Left renal cortex interstitium (tissue), 4 donors: ENCODE measurements at regions not wholly inside any gene's neighbourhood (a gene's known extent, or its start where the extent isn't known, plus 50 kb on each side); places are given as distances from the start of the nearest gene placed in this dataset.
"Not testable (repeated sequence)": the region's sequence is repeated elsewhere in the genome, so short reads cannot be mapped to it uniquely, and the experiment has no call there.

Experiments used
- DNase-seq, 4 donors: peaks; one replicate each; pipeline ENCODE4 v3.0.0-alpha.2; 2013; ENCODE audit warnings: low read depth in 4 of 4, low spot score in 2 of 4, missing footprints in 1 of 4

DNA sequence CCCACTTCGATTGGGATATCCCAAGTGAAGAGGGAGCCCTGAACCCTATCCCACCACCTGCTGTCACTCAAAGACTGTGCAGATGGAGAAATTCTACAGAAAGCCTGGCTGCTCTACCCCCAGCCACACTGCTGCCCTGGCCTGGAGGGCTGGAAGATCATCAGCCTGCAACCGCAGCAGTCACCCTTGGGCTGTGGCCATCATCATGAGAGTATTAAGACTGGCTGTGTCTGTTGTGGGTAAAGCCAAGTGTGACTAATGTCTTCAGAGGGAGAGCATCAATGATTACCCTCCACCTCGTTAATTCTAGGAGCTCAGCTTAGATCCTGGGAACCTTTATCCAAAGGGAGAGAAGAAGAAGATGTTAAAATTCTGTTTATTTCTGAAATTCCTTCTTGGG, 221.5 kb downstream of the TFCP2L1 start:
- DNase-seq: no peak

DNA sequence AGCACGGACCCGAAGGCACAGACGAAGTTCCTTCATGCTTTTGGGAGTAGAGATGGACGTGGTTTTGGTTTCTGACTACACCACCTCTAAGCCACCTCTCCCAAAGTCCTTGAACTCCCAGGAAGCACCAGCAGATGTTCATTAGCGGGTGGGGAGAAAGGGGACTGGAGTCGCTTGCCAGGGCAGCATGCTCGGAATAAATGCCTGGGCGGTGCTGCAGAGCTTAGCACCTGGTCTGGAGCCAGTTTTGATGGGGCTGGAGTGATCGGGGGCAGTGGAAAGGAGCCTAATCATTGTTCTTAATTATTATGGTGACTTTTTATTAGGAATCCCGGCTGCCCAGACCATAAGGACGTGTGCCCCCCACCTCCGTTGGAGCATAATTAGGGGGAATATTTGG, 220.8 kb downstream of the TFCP2L1 start:
- DNase-seq: no peak

DNA sequence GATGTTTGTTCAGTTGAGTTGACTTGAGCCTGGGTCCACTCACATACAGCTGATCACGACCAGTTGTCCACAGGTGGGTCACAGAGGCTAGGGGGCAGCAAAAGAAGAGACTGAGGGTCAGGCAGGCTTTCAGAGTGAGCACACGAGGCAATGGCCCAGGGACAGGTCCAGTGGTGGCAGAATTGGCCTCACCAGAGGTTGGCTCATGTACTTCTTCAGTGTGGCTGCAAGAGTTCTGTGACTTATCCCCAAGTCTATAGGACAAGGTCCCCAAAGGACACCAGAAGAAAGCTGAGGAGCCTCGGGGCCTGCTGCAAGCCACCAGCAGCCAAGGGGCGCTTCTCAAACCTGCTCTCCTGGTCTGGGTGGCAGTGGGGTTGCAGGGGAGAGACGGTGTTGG, 219.8 kb downstream of the TFCP2L1 start:
- DNase-seq: no peak

DNA sequence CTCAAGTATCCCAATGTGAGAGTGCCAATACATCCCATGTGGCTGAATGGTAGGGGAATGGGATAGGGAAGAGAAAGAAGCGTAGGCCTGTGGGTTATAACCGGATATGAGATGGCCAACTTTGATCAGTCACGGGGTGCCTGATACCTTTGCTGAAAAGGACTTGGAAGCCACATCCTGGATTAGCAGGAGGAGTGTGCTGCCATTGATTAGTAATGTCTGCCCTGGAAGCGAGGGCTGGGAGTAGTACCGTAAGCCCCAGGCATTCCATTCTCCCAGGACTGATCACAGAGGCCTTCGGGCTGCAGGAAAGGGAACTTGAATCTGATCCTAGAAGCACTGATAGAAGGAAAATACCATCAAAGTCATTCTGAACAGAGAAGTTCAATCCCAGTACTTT, 218.5 kb downstream of the TFCP2L1 start:
- no peak for DNase-seq

- no peak for DNase-seq
Observed at GRCh38 chr2:121068851-121069250, 216.2 kb downstream of the TFCP2L1 start.

- DNase-seq: no peak
Observed at GRCh38 chr2:121069434-121069969, 215.5 kb downstream of the TFCP2L1 start.

DNA sequence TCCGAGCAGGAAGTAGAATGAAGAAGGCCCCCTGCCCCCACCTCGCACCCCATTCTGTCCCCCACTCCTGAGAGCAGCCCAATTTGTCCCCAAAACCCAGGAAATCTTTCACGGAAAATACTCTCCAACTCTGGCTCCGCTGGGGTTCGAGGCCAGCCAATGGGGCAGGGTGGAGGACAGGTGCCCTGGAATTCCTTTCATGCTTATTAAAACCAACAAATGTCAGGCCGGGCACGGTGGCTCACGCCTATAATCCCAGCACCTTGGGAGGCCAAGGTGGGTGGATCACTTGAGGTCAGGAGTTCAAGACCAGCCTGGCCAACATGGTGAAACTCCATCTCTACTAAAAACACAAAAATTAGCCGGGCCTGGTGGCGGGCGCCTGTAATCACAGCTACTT, 214.9 kb downstream of the TFCP2L1 start:
- not testable (repeated sequence) for DNase-seq

- peak in 1 of 4 donors; percentile 65 for DNase-seq
Observed at GRCh38 chr2:121071034-121071504, 213.9 kb downstream of the TFCP2L1 start.

DNA sequence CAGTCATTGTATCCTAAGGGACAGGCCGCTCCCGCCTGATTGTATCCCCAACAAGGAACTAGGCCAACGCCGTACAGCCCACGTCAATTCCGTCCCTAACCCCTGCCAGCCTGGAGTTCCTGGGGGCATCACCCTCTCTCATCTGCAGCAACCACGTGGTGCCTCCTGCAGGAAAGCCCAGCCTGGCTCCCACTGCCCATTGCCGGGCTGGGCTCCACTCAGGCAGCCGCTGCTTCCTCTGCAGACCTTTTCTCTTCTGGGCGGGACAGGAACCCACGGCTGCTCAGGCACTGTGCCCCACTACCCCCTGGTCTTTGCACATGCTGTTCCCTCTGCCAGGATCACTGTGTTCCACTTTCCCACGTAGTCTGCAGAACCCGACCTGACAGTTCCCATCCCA, 212.2 kb downstream of the TFCP2L1 start:
- no peak for DNase-seq

DNA sequence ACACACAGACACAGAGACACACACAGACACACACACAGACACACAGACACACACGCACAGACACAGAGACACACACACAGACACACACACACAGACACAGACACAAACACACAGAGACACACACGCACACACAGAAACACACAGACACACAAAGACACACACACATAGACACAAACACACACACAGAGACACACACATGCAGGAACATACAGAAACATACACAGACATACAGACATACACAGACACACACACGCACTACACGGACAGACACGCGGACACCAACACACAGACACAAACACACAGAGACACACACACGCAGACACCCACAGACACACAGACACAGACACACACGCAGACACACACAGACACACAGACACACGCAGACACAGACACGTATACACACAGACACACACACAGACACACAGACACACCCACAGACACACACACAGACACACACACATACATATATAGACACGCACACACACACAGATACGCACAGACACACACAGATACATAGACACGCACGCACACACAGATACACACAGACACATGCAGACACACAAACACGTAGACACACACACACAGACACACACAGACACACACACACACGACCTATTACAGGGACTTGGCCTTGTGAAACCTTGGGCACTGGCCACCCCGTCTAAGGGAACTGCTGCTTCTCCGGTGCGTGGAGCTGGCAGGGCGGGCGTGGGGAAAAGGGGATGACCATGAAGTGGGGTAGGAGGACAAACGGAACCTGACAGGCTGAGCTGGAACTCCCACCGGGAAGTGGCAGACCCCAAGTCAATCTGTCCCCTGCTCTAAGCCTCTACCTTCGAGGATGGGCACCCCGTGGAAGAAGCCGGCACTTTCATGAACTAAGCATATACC, 211.4 kb downstream of the TFCP2L1 start:
- DNase-seq: no peak

GRCh38 chr2:121074293-121074932, 210.6 kb downstream of the TFCP2L1 start:
- DNase-seq: no peak

DNA sequence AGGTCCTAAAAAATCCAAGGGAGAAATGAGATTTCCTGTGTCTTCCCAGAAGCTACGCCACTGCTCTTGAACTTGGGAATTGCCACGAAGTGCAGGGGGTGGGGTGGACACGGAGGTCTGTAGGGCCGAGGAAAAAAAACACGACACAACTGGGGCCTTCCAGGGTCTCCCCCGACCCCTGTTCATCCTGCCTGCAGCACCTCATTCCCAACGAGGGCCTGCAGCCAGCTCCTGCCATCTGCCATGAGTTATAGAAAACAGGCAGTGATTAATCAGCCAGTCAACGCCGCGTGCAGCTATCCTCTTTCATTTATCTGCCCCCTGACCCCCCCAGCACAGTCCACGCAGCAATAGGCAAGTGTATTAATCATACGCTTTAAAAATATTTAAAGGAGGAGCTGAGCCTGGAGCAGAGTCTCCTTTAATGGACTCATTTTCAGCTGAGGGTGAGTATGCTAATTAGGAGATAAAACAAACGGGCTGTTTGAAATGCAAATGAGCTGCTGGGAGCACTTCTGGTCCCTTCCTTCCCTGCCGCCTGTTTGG, 209.9 kb downstream of the TFCP2L1 start:
- peak; percentile 66 to 78 (median 68) for DNase-seq

- no peak for DNase-seq
Observed at GRCh38 chr2:121075641-121076497, 209.1 kb downstream of the TFCP2L1 start.

DNA sequence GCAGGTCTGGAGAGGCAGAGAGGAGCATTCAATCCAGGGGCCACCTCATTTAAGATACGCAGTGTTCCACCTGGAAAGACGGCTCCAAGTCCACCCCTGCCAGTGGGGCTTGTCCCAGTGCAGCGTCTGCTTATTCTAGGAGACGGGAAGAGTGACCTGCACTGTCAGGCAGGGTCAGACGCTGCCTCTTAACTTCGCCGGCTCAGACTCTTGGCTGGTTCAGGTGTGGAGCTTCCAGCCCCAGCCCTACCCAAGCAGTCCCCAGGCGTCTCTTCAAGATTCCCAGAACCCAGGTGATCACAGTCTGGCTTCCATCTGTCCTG, 208.5 kb downstream of the TFCP2L1 start:
- DNase-seq: no peak

DNA sequence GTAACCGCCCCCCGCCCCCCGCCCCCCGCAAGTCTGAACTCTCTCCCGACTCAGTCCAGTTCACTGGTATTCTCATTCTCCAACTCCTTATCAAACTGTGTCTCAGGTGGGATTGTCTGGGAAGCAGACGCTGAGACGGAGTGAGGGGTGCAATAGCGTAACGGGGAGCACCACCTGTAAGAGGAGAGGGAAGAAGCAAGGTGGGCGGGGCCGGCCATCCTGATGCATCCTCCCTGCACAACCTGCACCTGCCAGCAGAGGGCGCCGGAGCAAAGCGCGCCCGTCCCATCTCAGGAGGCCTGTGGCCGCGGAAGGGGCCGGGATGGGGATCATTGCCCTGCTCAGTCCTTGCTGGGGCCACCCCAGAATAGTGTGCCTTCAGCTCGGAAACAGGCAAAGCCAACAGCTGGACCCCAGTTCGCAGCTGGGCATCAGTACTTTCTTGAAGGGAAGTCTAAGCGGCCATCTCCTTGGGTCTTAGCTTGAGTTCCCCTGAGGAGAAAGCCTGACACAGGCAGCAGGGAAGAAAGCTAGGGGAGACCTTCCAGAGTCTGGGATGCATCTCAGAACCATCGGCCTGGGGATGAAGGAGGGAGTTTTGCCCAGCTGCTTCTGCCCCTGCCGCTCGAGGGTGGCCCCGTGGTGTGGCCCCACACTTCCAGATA, 208.0 kb downstream of the TFCP2L1 start:
- DNase-seq: no peak

DNA sequence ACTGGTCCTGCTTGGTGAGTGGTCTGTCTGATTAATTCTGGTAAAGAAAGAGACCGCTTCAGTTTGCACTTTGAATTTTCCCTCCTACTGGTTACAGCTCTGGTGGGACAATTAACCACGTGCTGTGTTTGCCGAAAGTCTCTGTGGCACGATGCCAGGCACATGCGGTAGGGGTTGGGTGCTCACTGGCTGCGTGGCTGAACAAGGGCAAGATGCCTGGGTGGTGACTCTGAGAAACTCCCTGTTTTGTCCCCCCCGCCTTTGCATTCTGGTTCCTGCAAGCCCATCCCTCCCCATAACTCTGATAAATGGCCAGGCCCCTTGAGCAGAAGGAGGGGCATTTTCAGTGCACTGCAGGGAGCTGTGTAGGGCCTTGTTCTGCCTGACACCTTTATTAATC, 206.1 kb downstream of the TFCP2L1 start:
- no peak for DNase-seq

- DNase-seq: peak in 3 of 4 donors; percentile 55 to 75 (median 57)
Observed at GRCh38 chr2:121080013-121080772, 204.8 kb downstream of the TFCP2L1 start.

DNA sequence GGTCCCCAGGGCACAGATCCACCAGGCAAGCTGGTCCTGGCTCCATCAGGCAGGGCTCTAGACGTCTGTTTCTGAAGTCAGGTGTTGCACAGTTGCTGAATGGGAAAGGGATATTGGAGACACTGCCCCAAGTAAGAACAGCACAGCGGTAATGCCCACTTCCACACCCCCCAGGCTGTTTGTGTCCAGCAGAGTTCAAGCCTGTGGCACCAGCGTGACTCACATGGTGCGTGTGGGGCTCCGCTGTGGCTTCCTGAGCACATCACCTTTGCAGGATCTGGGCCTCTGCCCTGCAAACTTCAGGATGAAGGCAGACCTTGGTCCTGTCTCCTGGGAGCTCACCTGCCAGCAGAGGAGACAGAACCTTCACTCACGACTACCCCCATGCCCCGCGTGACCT, 203.3 kb downstream of the TFCP2L1 start:
- DNase-seq: no peak

- no peak for DNase-seq
Observed at GRCh38 chr2:121082191-121082590, 202.8 kb downstream of the TFCP2L1 start.
